Stimulated activated CD8-positive, alpha-beta memory T cell treated with anti-CD3 and anti-CD28 coated beads, Interleukin-4, amount 100 ng/mL, for 24 hours (primary cell): ENCODE measurements at regions not wholly inside any gene's neighbourhood (a gene's known extent, or its start where the extent isn't known, plus 50 kb on each side); places are given as distances from the start of the nearest gene placed in this dataset.

Source experiments
- DNase-seq: peaks from one replicate; pipeline ENCODE4 v3.0.0-alpha.2; 2020; ENCODE audit warnings: low read depth

- no peak for DNase-seq
These were observed 90.4 kb upstream of the CDH11 start for GRCh38 chr16:65212240-65212639.

GRCh38 chr16:65202461-65202860 lies 80.6 kb upstream of the CDH11 start:
- no peak for DNase-seq

- no peak for DNase-seq
These were observed 79.6 kb upstream of the CDH11 start for GRCh38 chr16:65201511-65201910.

GRCh38 chr16:65200857-65201256 lies 79.0 kb upstream of the CDH11 start:
- no peak for DNase-seq

- DNase-seq: no peak
These were observed 78.4 kb upstream of the CDH11 start for GRCh38 chr16:65200156-65200773.

GRCh38 chr16:65196420-65197075 lies 74.7 kb upstream of the CDH11 start:
- DNase-seq: no peak

- no peak for DNase-seq
These were observed 74.1 kb upstream of the CDH11 start for GRCh38 chr16:65195998-65196397.

GRCh38 chr16:65185241-65185778 lies 63.4 kb upstream of the CDH11 start:
- DNase-seq: no peak

- no peak for DNase-seq
These were observed 59.3 kb upstream of the CDH11 start for GRCh38 chr16:65181071-65181561.

- DNase-seq: no peak
These were observed 56.3 kb upstream of the CDH11 start for GRCh38 chr16:65178151-65178550.

GRCh38 chr16:65176603-65177002 lies 54.7 kb upstream of the CDH11 start:
- no peak for DNase-seq

GRCh38 chr16:65172356-65172755 lies 50.5 kb upstream of the CDH11 start:
- DNase-seq: no peak
